ENCODE measurements at regions not wholly inside any gene's neighbourhood (a gene's known extent, or its start where the extent isn't known, plus 50 kb on each side); places are given as distances from the start of the nearest gene placed in this dataset.

DNA sequence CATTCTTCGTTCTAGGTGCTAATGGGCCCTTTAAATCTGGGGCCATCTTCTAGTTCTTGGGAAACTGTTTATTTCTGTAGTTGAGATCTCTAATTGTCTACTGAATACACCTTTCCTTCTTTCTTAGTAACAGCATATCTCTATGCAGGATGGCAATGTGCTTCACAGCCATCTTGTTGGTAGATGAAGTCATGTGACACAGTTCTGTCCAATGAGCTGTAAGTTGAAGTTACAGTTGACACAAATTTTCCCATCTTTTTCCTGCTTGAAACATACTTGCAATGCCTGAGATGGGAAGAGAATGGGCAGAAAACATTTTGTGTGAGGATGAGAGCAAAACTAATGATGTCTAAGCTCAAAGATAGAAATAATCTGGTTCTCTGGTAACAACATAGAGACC lies 57.3 kb upstream of the PHLPP1 start:
- no peak for TF ChIP-seq CTCF (IDR thresholded peaks at IDR 0.05; ENCODE audit: poor library complexity)
- TF ChIP-seq EZH2 (IDR thresholded peaks at IDR 0.05; ENCODE audit: borderline replicate concordance) = no peak
- TF ChIP-seq EZH2phosphoT487 (IDR thresholded peaks at IDR 0.05; ENCODE audit: low read depth, severe bottlenecking, unreplicated experiment) = no peak

Measured in hepatocyte (in vitro differentiated cells).